ENCODE measurements at regions not wholly inside any gene's neighbourhood (a gene's known extent, or its start where the extent isn't known, plus 50 kb on each side); places are given as distances from the start of the nearest gene placed in this dataset.

GRCh38 chr4:92100975-92101374, 202.8 kb upstream of the GRID2 start:
- Histone ChIP-seq H3K9me3 (no peaks in the 10 kb centered on the region), H3K4me1 (peaks cover 11% of the 10 kb centered on the region), H3K27me3 (ENCODE audit: low read depth) (no peaks in the 10 kb centered on the region), H3K4me3 (no peak overlapping the region), H3K36me3 (no peaks in the 10 kb centered on the region), H3K27ac (no peak overlapping the region)
- DNase-seq (no peak), ATAC-seq (no peak)
- intact Hi-C loops (cut with DNase I): no loop called here
- no peak for TF ChIP-seq CTCF (IDR thresholded peaks at IDR 0.05)

GRCh38 chr4:92101737-92102172, 202.0 kb upstream of the GRID2 start:
- H3K27me3 ChIP-seq (ENCODE audit: low read depth): no peaks in the 10 kb centered on the region
- intact Hi-C loops (cut with DNase I): no loop called here
- DNase-seq: no peak
- H3K36me3 ChIP-seq: no peaks in the 10 kb centered on the region
- no peak overlapping the region for H3K4me3 ChIP-seq
- peak; percentile 56 to 92 for ATAC-seq
- TF ChIP-seq CTCF (IDR thresholded peaks at IDR 0.05): no peak
- no peak overlapping the region for H3K27ac ChIP-seq
- peaks cover 11% of the 10 kb centered on the region for H3K4me1 ChIP-seq
- H3K9me3 ChIP-seq: no peaks in the 10 kb centered on the region

- no peaks in the 10 kb centered on the region for H3K36me3 ChIP-seq
- H3K9me3 ChIP-seq: no peaks in the 10 kb centered on the region
- H3K4me1 ChIP-seq: peaks cover 11% of the 10 kb centered on the region
- no peaks in the 10 kb centered on the region for H3K27me3 ChIP-seq (ENCODE audit: low read depth)
- DNase-seq: no peak
- no peak overlapping the region for H3K4me3 ChIP-seq
- ATAC-seq: no peak
- H3K27ac ChIP-seq: no peak overlapping the region
- intact Hi-C loops (cut with DNase I): no loop called here
- no peak for TF ChIP-seq CTCF (IDR thresholded peaks at IDR 0.05)
Measured at GRCh38 chr4:92104506-92104905, 199.3 kb upstream of the GRID2 start.

GRCh38 chr4:92106816-92107215, 196.9 kb upstream of the GRID2 start:
- intact Hi-C loops (cut with DNase I): no loop called here
- no peaks in the 10 kb centered on the region for H3K36me3 ChIP-seq
- H3K4me3 ChIP-seq: no peak overlapping the region
- ATAC-seq: no peak
- no peak for TF ChIP-seq CTCF (IDR thresholded peaks at IDR 0.05)
- H3K27me3 ChIP-seq (ENCODE audit: low read depth): no peaks in the 10 kb centered on the region
- no peak overlapping the region for H3K27ac ChIP-seq
- H3K4me1 ChIP-seq: peaks cover 8% of the 10 kb centered on the region
- no peak for DNase-seq
- no peaks in the 10 kb centered on the region for H3K9me3 ChIP-seq

GRCh38 chr4:92111493-92111892, 192.3 kb upstream of the GRID2 start:
- ATAC-seq (no peak), DNase-seq (no peak)
- Histone ChIP-seq H3K4me3 (no peak overlapping the region), H3K4me1 (no peaks in the 10 kb centered on the region), H3K27ac (no peak overlapping the region), H3K36me3 (no peaks in the 10 kb centered on the region), H3K27me3 (ENCODE audit: low read depth) (no peaks in the 10 kb centered on the region), H3K9me3 (no peaks in the 10 kb centered on the region)
- TF ChIP-seq CTCF (IDR thresholded peaks at IDR 0.05): no peak
- intact Hi-C loops (cut with DNase I): no loop called here

- Histone ChIP-seq H3K36me3 (no peaks in the 10 kb centered on the region), H3K27ac (no peak overlapping the region), H3K4me3 (no peak overlapping the region), H3K4me1 (no peaks in the 10 kb centered on the region), H3K27me3 (ENCODE audit: low read depth) (no peaks in the 10 kb centered on the region), H3K9me3 (no peaks in the 10 kb centered on the region)
- TF ChIP-seq CTCF (IDR thresholded peaks at IDR 0.05): no peak
- intact Hi-C loops (cut with DNase I): no loop called here
- DNase-seq (no peak), ATAC-seq (no peak)
Measured at GRCh38 chr4:92112805-92113204, 191.0 kb upstream of the GRID2 start.

Measured in lower lobe of right lung (tissue), 2 donors.